ENCODE measurements at regions not wholly inside any gene's neighbourhood (a gene's known extent, or its start where the extent isn't known, plus 50 kb on each side); places are given as distances from the start of the nearest gene placed in this dataset.

- TF ChIP-seq EZH2phosphoT487 (IDR thresholded peaks at IDR 0.05; ENCODE audit: borderline replicate concordance, low read length) (no peak), CTCF (IDR thresholded peaks at IDR 0.05; ENCODE audit: low read depth, low read length, poor library complexity, severe bottlenecking) (no peak)
Measured at GRCh38 chr18:68298330-68298729, 416.6 kb downstream of the TMX3 start.
